WTC11 (cell line): ENCODE measurements at regions not wholly inside any gene's neighbourhood (a gene's known extent, or its start where the extent isn't known, plus 50 kb on each side); places are given as distances from the start of the nearest gene placed in this dataset.

Experiments
- ATAC-seq: fragments of 200-7000 bp; cut with Tn5 transposase; 2 replicates; pipeline ENCODE4 v1.10.0; 2021; ENCODE audit warnings: mild to moderate bottlenecking, moderate library complexity
- CTCF ChIA-PET: fragments of 300-600 bp; sonication (Branson Sonifier 250); formaldehyde crosslinking; loops from one replicate; lab custom pipeline; 2021; ENCODE audit warnings: antibody characterized with exemption; lab: Charles Lee
- POLR2A ChIA-PET: fragments of 350-600 bp; sonication (Branson Sonifier 250); formaldehyde crosslinking; loops from one replicate; lab custom pipeline; 2021; ENCODE audit warnings: antibody characterized with exemption; lab: Charles Lee
- DNase-seq: peaks from one replicate; pipeline ENCODE4 v3.0.0; 2021; ENCODE audit warnings: low spot score
- H3K27ac Mint-ChIP-seq: 2 replicates; pipeline ENCODE4 v1.8.0; 2021; ENCODE audit warnings: mixed read lengths
- H3K27me3 Mint-ChIP-seq: 2 replicates; pipeline ENCODE4 v1.8.0; 2021; ENCODE audit warnings: low read depth, mild to moderate bottlenecking, moderate library complexity, mixed read lengths
- H3K36me3 Mint-ChIP-seq: 2 replicates; pipeline ENCODE4 v1.8.0; 2021; ENCODE audit warnings: mixed read lengths
- H3K4me1 Mint-ChIP-seq: 2 replicates; pipeline ENCODE4 v1.8.0; 2022; ENCODE audit warnings: mixed read lengths
- H3K4me3 Mint-ChIP-seq: 2 replicates; pipeline ENCODE4 v1.8.0; 2021; ENCODE audit warnings: mild to moderate bottlenecking, moderate library complexity, mixed read lengths
- H3K9me3 Mint-ChIP-seq: 2 replicates; pipeline ENCODE4 v1.8.0; 2021; ENCODE audit warnings: mixed read lengths
- ATF3 ChIP-seq: sonication (generic); formaldehyde crosslinking; conservative IDR thresholded peaks from 2 replicates; pipeline ENCODE4 v1.8.1; 2022; ENCODE audit warnings: mild to moderate bottlenecking, missing genetic modification reagents
- CBFB ChIP-seq: sonication (generic); formaldehyde crosslinking; IDR thresholded peaks from 2 replicates; pipeline ENCODE4 v1.8.1; 2022; ENCODE audit warnings: mild to moderate bottlenecking, low read depth, missing genetic modification reagents
- CREB1 ChIP-seq: sonication (generic); formaldehyde crosslinking; IDR thresholded peaks from 2 replicates; pipeline ENCODE4 v1.8.0; 2023; ENCODE audit warnings: mild to moderate bottlenecking, missing genetic modification reagents
- ESRRA ChIP-seq: sonication (generic); formaldehyde crosslinking; IDR thresholded peaks from 2 replicates; pipeline ENCODE4 v1.8.1; 2022; ENCODE audit warnings: mild to moderate bottlenecking, missing genetic modification reagents, borderline replicate concordance
- ETV6 ChIP-seq: sonication (generic); formaldehyde crosslinking; IDR thresholded peaks from 2 replicates; pipeline ENCODE4 v1.8.1; 2022; ENCODE audit warnings: mild to moderate bottlenecking, missing genetic modification reagents
- GTF2I ChIP-seq: fragments of 250-450 bp; sonication (Bioruptor Pico); conservative IDR thresholded peaks from 2 replicates; pipeline ENCODE4 v1.4.0; 2021; ENCODE audit warnings: mild to moderate bottlenecking
- MXD4 ChIP-seq: fragments of 250-450 bp; sonication (Bioruptor Pico); IDR thresholded peaks from 2 replicates; pipeline ENCODE4 v1.8.0; 2021; ENCODE audit warnings: mild to moderate bottlenecking, moderate library complexity, borderline replicate concordance
- SMAD3 ChIP-seq: sonication (generic); formaldehyde crosslinking; IDR thresholded peaks from 2 replicates; pipeline ENCODE4 v1.8.0; 2022; ENCODE audit warnings: missing genetic modification reagents, mild to moderate bottlenecking, borderline replicate concordance
- SMAD4 ChIP-seq: sonication (generic); formaldehyde crosslinking; IDR thresholded peaks from 2 replicates; pipeline ENCODE4 v1.8.0; 2022; ENCODE audit warnings: mild to moderate bottlenecking, missing genetic modification reagents
- TEAD4 ChIP-seq: sonication (generic); formaldehyde crosslinking; IDR thresholded peaks from 2 replicates; pipeline ENCODE4 v1.8.0; 2022; ENCODE audit warnings: mild to moderate bottlenecking, missing genetic modification reagents
- TP53 ChIP-seq: sonication (generic); formaldehyde crosslinking; IDR thresholded peaks from 2 replicates; pipeline ENCODE4 v1.8.1; 2023; ENCODE audit warnings: mild to moderate bottlenecking, missing genetic modification reagents
- USF2 ChIP-seq: sonication (generic); formaldehyde crosslinking; IDR thresholded peaks from 2 replicates; pipeline ENCODE4 v1.8.1; 2023; ENCODE audit warnings: mild to moderate bottlenecking, missing genetic modification reagents, moderate library complexity
- ZBTB21 ChIP-seq: sonication (generic); formaldehyde crosslinking; IDR thresholded peaks from 2 replicates; pipeline ENCODE4 v1.8.1; 2023; ENCODE audit warnings: mild to moderate bottlenecking, missing genetic modification reagents, borderline replicate concordance
- ZNF121 ChIP-seq: sonication (generic); formaldehyde crosslinking; IDR thresholded peaks from 2 replicates; pipeline ENCODE4 v1.8.0; 2023; ENCODE audit warnings: missing genetic modification reagents
- ZNF219 ChIP-seq: sonication (generic); formaldehyde crosslinking; IDR thresholded peaks from 2 replicates; pipeline ENCODE4 v1.8.0; 2023; ENCODE audit warnings: missing genetic modification reagents, mild to moderate bottlenecking, borderline replicate concordance
- ZNF232 ChIP-seq: sonication (generic); formaldehyde crosslinking; IDR thresholded peaks from 2 replicates; pipeline ENCODE4 v1.8.0; 2022; ENCODE audit warnings: mild to moderate bottlenecking, missing genetic modification reagents
- TF ChIP-seq, protein P1 (sequence below): sonication (generic); formaldehyde crosslinking; IDR thresholded peaks from 2 replicates; pipeline ENCODE4 v1.8.1; 2023; ENCODE audit warnings: mild to moderate bottlenecking, missing genetic modification reagents
- TF ChIP-seq, protein P2 (sequence below): sonication (generic); formaldehyde crosslinking; IDR thresholded peaks from 2 replicates; pipeline ENCODE4 v1.8.0; 2022; ENCODE audit warnings: missing genetic modification reagents
- TF ChIP-seq, protein P3 (sequence below): fragments of 250-450 bp; sonication (Bioruptor Pico); IDR thresholded peaks from 2 replicates; pipeline ENCODE4 v1.9.0; 2021; ENCODE audit warnings: mild to moderate bottlenecking

- Mint-ChIP-seq H3K9me3 (no peaks in the 10 kb centered on the region), H3K27me3 (peaks cover 2% of the 10 kb centered on the region; the same call in 1 of the 2 replicates), H3K27ac (no peak overlapping the region), H3K4me1 (peaks cover 46% of the 10 kb centered on the region), H3K36me3 (no peaks in the 10 kb centered on the region), H3K4me3 (no peak overlapping the region)
- POLR2A ChIA-PET = no interaction called here
- TF ChIP-seq ATF3 (no peak), GTF2I (CRISPR knock-in tag) (no peak), MXD4 (no peak), ZNF232 (no peak), TP53 (no peak), CREB1 (CRISPR knock-in tag) (no peak), ZBTB21 (CRISPR knock-in tag) (no peak), ETV6 (no peak), ESRRA (CRISPR knock-in tag) (no peak), TEAD4 (CRISPR knock-in tag) (no peak), ZNF219 (no peak)
- TF ChIP-seq, protein P1, sequence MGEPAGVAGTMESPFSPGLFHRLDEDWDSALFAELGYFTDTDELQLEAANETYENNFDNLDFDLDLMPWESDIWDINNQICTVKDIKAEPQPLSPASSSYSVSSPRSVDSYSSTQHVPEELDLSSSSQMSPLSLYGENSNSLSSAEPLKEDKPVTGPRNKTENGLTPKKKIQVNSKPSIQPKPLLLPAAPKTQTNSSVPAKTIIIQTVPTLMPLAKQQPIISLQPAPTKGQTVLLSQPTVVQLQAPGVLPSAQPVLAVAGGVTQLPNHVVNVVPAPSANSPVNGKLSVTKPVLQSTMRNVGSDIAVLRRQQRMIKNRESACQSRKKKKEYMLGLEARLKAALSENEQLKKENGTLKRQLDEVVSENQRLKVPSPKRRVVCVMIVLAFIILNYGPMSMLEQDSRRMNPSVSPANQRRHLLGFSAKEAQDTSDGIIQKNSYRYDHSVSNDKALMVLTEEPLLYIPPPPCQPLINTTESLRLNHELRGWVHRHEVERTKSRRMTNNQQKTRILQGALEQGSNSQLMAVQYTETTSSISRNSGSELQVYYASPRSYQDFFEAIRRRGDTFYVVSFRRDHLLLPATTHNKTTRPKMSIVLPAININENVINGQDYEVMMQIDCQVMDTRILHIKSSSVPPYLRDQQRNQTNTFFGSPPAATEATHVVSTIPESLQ = no peak
- TF ChIP-seq, protein P2, sequence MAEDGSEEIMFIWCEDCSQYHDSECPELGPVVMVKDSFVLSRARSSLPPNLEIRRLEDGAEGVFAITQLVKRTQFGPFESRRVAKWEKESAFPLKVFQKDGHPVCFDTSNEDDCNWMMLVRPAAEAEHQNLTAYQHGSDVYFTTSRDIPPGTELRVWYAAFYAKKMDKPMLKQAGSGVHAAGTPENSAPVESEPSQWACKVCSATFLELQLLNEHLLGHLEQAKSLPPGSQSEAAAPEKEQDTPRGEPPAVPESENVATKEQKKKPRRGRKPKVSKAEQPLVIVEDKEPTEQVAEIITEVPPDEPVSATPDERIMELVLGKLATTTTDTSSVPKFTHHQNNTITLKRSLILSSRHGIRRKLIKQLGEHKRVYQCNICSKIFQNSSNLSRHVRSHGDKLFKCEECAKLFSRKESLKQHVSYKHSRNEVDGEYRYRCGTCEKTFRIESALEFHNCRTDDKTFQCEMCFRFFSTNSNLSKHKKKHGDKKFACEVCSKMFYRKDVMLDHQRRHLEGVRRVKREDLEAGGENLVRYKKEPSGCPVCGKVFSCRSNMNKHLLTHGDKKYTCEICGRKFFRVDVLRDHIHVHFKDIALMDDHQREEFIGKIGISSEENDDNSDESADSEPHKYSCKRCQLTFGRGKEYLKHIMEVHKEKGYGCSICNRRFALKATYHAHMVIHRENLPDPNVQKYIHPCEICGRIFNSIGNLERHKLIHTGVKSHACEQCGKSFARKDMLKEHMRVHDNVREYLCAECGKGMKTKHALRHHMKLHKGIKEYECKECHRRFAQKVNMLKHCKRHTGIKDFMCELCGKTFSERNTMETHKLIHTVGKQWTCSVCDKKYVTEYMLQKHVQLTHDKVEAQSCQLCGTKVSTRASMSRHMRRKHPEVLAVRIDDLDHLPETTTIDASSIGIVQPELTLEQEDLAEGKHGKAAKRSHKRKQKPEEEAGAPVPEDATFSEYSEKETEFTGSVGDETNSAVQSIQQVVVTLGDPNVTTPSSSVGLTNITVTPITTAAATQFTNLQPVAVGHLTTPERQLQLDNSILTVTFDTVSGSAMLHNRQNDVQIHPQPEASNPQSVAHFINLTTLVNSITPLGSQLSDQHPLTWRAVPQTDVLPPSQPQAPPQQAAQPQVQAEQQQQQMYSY (CRISPR knock-in tag) = no peak
- DNase-seq (no peak), ATAC-seq (no peak)
- CTCF ChIA-PET = interaction anchor here (0.6 to 1.8 kb wide), 4 partner anchors 8 to 407 kb away, joined by 3 to 8 read pairs (median 4); no protein-coding TSS in a partner anchor
These were observed 54.4 kb downstream of the NAV1 start for GRCh38 chr1:201593200-201593921.

- H3K27ac Mint-ChIP-seq = no peak overlapping the region
- H3K36me3 Mint-ChIP-seq = no peaks in the 10 kb centered on the region
- ChIA-PET POLR2A (interaction anchor here (0.6 to 1.1 kb wide), 3 partner anchors 45 to 251 kb away, joined by 3 to 4 read pairs (median 3); no protein-coding TSS in a partner anchor), CTCF (interaction anchor here (0.6 to 2.1 kb wide), 6 partner anchors 20 to 198 kb away, joined by 3 to 7 read pairs (median 4); no protein-coding TSS in a partner anchor)
- H3K9me3 Mint-ChIP-seq = no peaks in the 10 kb centered on the region
- H3K4me3 Mint-ChIP-seq = no peak overlapping the region
- peaks cover 46% of the 10 kb centered on the region for H3K4me1 Mint-ChIP-seq
- peak; percentile 81 for DNase-seq
- H3K27me3 Mint-ChIP-seq = peaks cover 2% of the 10 kb centered on the region; the same call in 1 of the 2 replicates
- peak; percentile 62 for ATAC-seq
- TF ChIP-seq CBFB (CRISPR knock-in tag) (no peak), ZNF121 (CRISPR knock-in tag) (0 out of 2 replicates have a peak, but pooled peaks have one; percentile 30), USF2 (CRISPR knock-in tag) (no peak), SMAD3 (peak; percentile 80; the same call in 1 of the 2 replicates), SMAD4 (peak; percentile 69; the same call in 1 of the 2 replicates)
- TF ChIP-seq, protein P3, sequence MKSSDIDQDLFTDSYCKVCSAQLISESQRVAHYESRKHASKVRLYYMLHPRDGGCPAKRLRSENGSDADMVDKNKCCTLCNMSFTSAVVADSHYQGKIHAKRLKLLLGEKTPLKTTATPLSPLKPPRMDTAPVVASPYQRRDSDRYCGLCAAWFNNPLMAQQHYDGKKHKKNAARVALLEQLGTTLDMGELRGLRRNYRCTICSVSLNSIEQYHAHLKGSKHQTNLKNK (CRISPR knock-in tag) = no peak
- TF ChIP-seq, protein P2 (CRISPR knock-in tag) = no peak
These were observed 55.8 kb downstream of the NAV1 start for GRCh38 chr1:201594575-201595245.
